Keratinocyte (primary cell): ENCODE measurements at regions not wholly inside any gene's neighbourhood (a gene's known extent, or its start where the extent isn't known, plus 50 kb on each side); places are given as distances from the start of the nearest gene placed in this dataset.

Source experiments
- DNase-seq: peaks from one replicate; pipeline ENCODE4 v3.0.0-alpha.2; 2011; ENCODE audit warnings: low read depth, missing footprints, low spot score
- FAIRE-seq: peaks from 2 replicates; lab custom pipeline; 2011; peaks lifted over from hg19 to GRCh38; lab: Jason Lieb, UNC
- H2AFZ ChIP-seq: 2 replicates; pipeline ENCODE4 v1.6.0; 2012; ENCODE audit warnings: low read length, control low read depth, inconsistent platforms; ENCODE audit not compliant: control insufficient read depth
- H3K27ac ChIP-seq: 2 replicates; pipeline ENCODE4 v1.5.1; 2011; ENCODE audit warnings: low read length; ENCODE audit not compliant: control insufficient read depth, insufficient read depth
- H3K27me3 ChIP-seq: 3 replicates; pipeline ENCODE4 v1.6.0; 2011; ENCODE audit warnings: low read length; ENCODE audit not compliant: control insufficient read depth, insufficient read depth; ENCODE audit errors: extremely low read depth
- H3K36me3 ChIP-seq, 2 experiments: 2 replicates in 1 of 2; 3 replicates in 1 of 2; pipeline ENCODE4 v1.5.1; 2011; ENCODE audit warnings: low read length in 2 of 2, mild to moderate bottlenecking in 1 of 2; ENCODE audit not compliant: control insufficient read depth in 2 of 2, insufficient read depth in 2 of 2; ENCODE audit errors: extremely low read depth in 1 of 2
- H3K4me1 ChIP-seq: 3 replicates; pipeline ENCODE4 v1.5.1; 2011; ENCODE audit warnings: low read length; ENCODE audit not compliant: control insufficient read depth, insufficient read depth; ENCODE audit errors: extremely low read depth
- H3K4me2 ChIP-seq: 3 replicates; pipeline ENCODE4 v1.6.0; 2011; ENCODE audit warnings: low read depth, low read length; ENCODE audit not compliant: control insufficient read depth, insufficient read depth; ENCODE audit errors: extremely low read depth
- H3K4me3 ChIP-seq, 3 experiments: fragments of 200-600 bp in 1 of 3; sonication (generic) in 1 of 3; 2 replicates in 2 of 3; 3 replicates in 1 of 3; pipeline ENCODE4 v1.5.1; 2011 to 2016; ENCODE audit warnings: low read length in 3 of 3, mild to moderate bottlenecking in 3 of 3, control low read depth in 2 of 3, inconsistent platforms in 1 of 3, low read depth in 1 of 3, mixed read lengths in 1 of 3, mixed run types in 1 of 3, moderate library complexity in 1 of 3; ENCODE audit not compliant: control insufficient read depth in 2 of 3, insufficient read depth in 2 of 3; ENCODE audit errors: extremely low read depth in 1 of 3
- H3K79me2 ChIP-seq: 2 replicates; pipeline ENCODE4 v1.6.0; 2012; ENCODE audit warnings: low read length; ENCODE audit not compliant: control insufficient read depth, insufficient read depth
- H3K9ac ChIP-seq: 3 replicates; pipeline ENCODE4 v1.6.0; 2011; ENCODE audit warnings: low read length; ENCODE audit not compliant: control insufficient read depth, insufficient read depth; ENCODE audit errors: extremely low read depth
- H3K9me1 ChIP-seq: 3 replicates; pipeline ENCODE4 v1.6.0; 2011; ENCODE audit warnings: low read length; ENCODE audit not compliant: control insufficient read depth, insufficient read depth; ENCODE audit errors: extremely low read depth
- H3K9me3 ChIP-seq: 2 replicates; pipeline ENCODE4 v1.5.1; 2012; ENCODE audit warnings: low read depth, low read length; ENCODE audit not compliant: control insufficient read depth
- H4K20me1 ChIP-seq: 3 replicates; pipeline ENCODE4 v1.6.0; 2011; ENCODE audit warnings: low read length; ENCODE audit not compliant: control insufficient read depth, insufficient read depth; ENCODE audit errors: extremely low read depth
- EZH2 ChIP-seq: IDR thresholded peaks from one replicate; pipeline ENCODE4 v1.6.1; 2012; ENCODE audit warnings: inconsistent platforms, mild to moderate bottlenecking, low read length, moderate library complexity
- dilution Hi-C: fragments of 300-500 bp; cut with MboI; formaldehyde crosslinking; loops from one replicate; pipeline ENCODE4 v1.7.0; 2020; ENCODE audit warnings: low sequenced_read_pairs; ENCODE audit not compliant: extremely low pct_ligation_motif_present
- TF ChIP-seq, protein P1 (sequence below), 3 experiments: IDR thresholded peaks in 1 of 3; conservative IDR thresholded peaks in 1 of 3; optimal IDR thresholded peaks in 1 of 3; 2 replicates in 2 of 3; 3 replicates in 1 of 3; pipeline versions ENCODE3 to v1.5.1; 2011; ENCODE audit warnings: low read length in 3 of 3, mild to moderate bottlenecking in 3 of 3, moderate library complexity in 2 of 3, control low read depth in 1 of 3, inconsistent platforms in 1 of 3; ENCODE audit not compliant: insufficient read depth in 2 of 3; ENCODE audit errors: extremely low read depth in 1 of 3

DNA sequence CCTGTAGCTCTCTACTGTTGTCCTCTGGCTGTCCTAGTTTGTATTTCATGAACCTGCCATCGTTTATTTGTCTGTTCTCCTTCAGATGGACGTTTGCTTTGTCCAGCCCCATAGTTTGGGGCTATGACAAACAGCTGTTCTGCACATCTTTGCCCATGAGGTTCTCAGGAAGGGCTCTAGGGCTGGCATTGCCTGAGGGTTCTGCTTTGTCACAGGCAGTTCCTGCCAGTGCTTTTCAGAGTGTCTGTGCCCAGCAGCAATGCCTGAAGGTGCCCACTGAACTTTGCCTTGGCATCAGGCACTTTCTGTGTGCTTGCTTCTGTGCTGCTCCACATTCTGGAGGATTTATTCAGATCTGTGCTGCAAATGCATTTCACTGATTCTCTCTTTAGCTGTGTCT lies 361.3 kb downstream of the TMEM121 start:
- DNase-seq (no peak), FAIRE-seq (no peak)
- Histone ChIP-seq H3K9ac (no peak overlapping the region), H3K4me1 (no peaks in the 10 kb centered on the region), H3K9me3 (peaks cover 12% of the 10 kb centered on the region), H3K4me2 (no peak overlapping the region), H3K9me1 (no peaks in the 10 kb centered on the region), H3K27me3 (no peaks in the 10 kb centered on the region), H3K36me3 (no peaks in the 10 kb centered on the region), H2AFZ (no peak overlapping the region), H3K27ac (no peak overlapping the region), H3K4me3 (no peak overlapping the region), H4K20me1 (no peaks in the 10 kb centered on the region), H3K79me2 (no peaks in the 10 kb centered on the region)
- dilution Hi-C loops, result no loop called here
- no peak for TF ChIP-seq EZH2
- TF ChIP-seq, protein P1, sequence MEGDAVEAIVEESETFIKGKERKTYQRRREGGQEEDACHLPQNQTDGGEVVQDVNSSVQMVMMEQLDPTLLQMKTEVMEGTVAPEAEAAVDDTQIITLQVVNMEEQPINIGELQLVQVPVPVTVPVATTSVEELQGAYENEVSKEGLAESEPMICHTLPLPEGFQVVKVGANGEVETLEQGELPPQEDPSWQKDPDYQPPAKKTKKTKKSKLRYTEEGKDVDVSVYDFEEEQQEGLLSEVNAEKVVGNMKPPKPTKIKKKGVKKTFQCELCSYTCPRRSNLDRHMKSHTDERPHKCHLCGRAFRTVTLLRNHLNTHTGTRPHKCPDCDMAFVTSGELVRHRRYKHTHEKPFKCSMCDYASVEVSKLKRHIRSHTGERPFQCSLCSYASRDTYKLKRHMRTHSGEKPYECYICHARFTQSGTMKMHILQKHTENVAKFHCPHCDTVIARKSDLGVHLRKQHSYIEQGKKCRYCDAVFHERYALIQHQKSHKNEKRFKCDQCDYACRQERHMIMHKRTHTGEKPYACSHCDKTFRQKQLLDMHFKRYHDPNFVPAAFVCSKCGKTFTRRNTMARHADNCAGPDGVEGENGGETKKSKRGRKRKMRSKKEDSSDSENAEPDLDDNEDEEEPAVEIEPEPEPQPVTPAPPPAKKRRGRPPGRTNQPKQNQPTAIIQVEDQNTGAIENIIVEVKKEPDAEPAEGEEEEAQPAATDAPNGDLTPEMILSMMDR (optimal IDR thresholded peaks at IDR 0.05 in 1 of 3, IDR thresholded peaks at IDR 0.05 in 1 of 3, conservative IDR thresholded peaks at IDR 0.05 in 1 of 3; ENCODE audit: extremely low read depth in 1 of 3, insufficient read depth in 2 of 3, low read length in 3 of 3), result no peak

DNA sequence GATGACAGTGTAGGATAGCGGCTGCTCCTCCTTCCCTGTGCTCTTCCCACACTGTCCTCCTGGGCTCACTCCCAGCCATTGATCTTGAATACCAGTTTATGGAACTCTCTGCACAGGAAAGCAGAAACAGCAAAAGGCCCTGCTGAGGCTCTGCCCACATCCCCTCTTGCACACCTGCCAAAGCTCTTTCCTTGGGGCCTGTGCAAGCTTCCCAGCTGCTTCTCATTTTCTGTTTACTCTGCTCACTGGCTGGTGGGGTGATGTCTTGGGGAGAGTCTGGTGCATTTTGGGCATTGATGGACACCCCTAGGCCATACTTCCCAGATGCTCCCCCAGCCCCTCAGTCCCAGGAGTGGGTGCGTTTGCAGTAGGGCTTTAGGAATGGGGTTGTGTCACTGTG lies 361.8 kb downstream of the TMEM121 start:
- Histone ChIP-seq H3K9ac (no peak overlapping the region), H3K4me1 (no peaks in the 10 kb centered on the region), H3K4me3 (no peak overlapping the region), H3K9me1 (no peaks in the 10 kb centered on the region), H3K36me3 (no peaks in the 10 kb centered on the region), H3K79me2 (no peaks in the 10 kb centered on the region), H4K20me1 (no peaks in the 10 kb centered on the region), H3K27me3 (no peaks in the 10 kb centered on the region), H3K9me3 (peaks cover 10% of the 10 kb centered on the region), H2AFZ (no peak overlapping the region), H3K4me2 (no peak overlapping the region), H3K27ac (no peak overlapping the region)
- TF ChIP-seq, protein P1 (optimal IDR thresholded peaks at IDR 0.05 in 1 of 3, IDR thresholded peaks at IDR 0.05 in 1 of 3, conservative IDR thresholded peaks at IDR 0.05 in 1 of 3; ENCODE audit: extremely low read depth in 1 of 3, insufficient read depth in 2 of 3, low read length in 3 of 3), result no peak
- no peak for TF ChIP-seq EZH2
- FAIRE-seq (no peak), DNase-seq (no peak)
- dilution Hi-C loops, result no loop called here
